Activated CD8-positive, alpha-beta T cell treated with anti-CD3 and anti-CD28 coated beads for 36 hours (primary cell): ENCODE measurements at regions not wholly inside any gene's neighbourhood (a gene's known extent, or its start where the extent isn't known, plus 50 kb on each side); places are given as distances from the start of the nearest gene placed in this dataset.

Source experiments
- ATAC-seq: fragments of 200-7000 bp; cut with Tn5 transposase; one replicate; pipeline ENCODE4 v1.10.0; 2021; ENCODE audit warnings: mild to moderate bottlenecking, moderate library complexity
- CTCF ChIA-PET: fragments of 350-600 bp; sonication (Branson Sonifier 250); formaldehyde crosslinking; loops from one replicate; lab custom pipeline; 2021; ENCODE audit warnings: antibody characterized with exemption; lab: Charles Lee
- POLR2A ChIA-PET: fragments of 350-600 bp; sonication (Branson Sonifier 250); formaldehyde crosslinking; loops from one replicate; lab custom pipeline; 2021; ENCODE audit warnings: antibody characterized with exemption; lab: Charles Lee
- DNase-seq: peaks from one replicate; pipeline ENCODE4 v3.0.0-alpha.2; 2020
- H3K27ac Mint-ChIP-seq: one replicate; pipeline ENCODE4 v1.8.0; 2021; ENCODE audit warnings: mild to moderate bottlenecking, mixed read lengths
- H3K27me3 Mint-ChIP-seq: one replicate; pipeline ENCODE4 v1.8.0; 2021; ENCODE audit warnings: mixed read lengths
- H3K36me3 Mint-ChIP-seq: one replicate; pipeline ENCODE4 v1.8.0; 2021; ENCODE audit warnings: low read depth, mixed read lengths
- H3K4me1 Mint-ChIP-seq: one replicate; pipeline ENCODE4 v1.8.0; 2021; ENCODE audit warnings: low read depth, mixed read lengths
- H3K4me3 Mint-ChIP-seq: one replicate; pipeline ENCODE4 v1.8.0; 2021; ENCODE audit warnings: mild to moderate bottlenecking, moderate library complexity, mixed read lengths
- H3K9me3 Mint-ChIP-seq: one replicate; pipeline ENCODE4 v1.8.0; 2021; ENCODE audit warnings: mixed read lengths
- intact Hi-C: fragments of 100-400 bp; cut with micrococcal nuclease; formaldehyde crosslinking; loops from one replicate; pipeline ENCODE4 v1.10.0; 2022
- TF ChIP-seq, protein P1 (sequence below): fragments of 200-600 bp; IDR thresholded peaks from one replicate; pipeline ENCODE4 v1.8.0; 2022; ENCODE audit warnings: antibody characterized with exemption, mild to moderate bottlenecking

DNA sequence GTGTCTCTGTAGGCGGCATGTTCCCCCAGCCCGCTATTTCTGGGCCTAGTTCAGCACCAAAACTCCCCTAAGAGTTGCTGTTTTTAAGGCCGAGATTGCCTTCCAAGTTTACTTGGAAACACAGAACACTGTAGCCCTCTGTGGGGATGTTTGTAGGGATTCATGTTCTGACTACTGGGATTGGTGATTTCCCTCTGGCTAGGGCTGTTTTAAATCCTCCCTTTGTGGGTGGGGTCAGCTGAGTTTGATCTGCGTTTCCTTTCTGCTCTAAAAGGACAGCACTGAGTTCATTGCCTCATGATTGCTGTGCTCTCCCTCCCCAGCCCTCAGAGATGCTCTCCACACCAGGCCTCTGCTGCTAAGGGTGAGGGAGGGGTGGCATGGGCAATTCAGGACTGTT, 640.6 kb upstream of the DPPA4 start:
- CTCF ChIA-PET, result no interaction called here
- DNase-seq (no peak), ATAC-seq (no peak)
- H3K9me3 Mint-ChIP-seq, result peaks cover 2% of the 10 kb centered on the region
- H3K4me1 Mint-ChIP-seq, result no peaks in the 10 kb centered on the region
- no peaks in the 10 kb centered on the region for H3K36me3 Mint-ChIP-seq
- TF ChIP-seq, protein P1, sequence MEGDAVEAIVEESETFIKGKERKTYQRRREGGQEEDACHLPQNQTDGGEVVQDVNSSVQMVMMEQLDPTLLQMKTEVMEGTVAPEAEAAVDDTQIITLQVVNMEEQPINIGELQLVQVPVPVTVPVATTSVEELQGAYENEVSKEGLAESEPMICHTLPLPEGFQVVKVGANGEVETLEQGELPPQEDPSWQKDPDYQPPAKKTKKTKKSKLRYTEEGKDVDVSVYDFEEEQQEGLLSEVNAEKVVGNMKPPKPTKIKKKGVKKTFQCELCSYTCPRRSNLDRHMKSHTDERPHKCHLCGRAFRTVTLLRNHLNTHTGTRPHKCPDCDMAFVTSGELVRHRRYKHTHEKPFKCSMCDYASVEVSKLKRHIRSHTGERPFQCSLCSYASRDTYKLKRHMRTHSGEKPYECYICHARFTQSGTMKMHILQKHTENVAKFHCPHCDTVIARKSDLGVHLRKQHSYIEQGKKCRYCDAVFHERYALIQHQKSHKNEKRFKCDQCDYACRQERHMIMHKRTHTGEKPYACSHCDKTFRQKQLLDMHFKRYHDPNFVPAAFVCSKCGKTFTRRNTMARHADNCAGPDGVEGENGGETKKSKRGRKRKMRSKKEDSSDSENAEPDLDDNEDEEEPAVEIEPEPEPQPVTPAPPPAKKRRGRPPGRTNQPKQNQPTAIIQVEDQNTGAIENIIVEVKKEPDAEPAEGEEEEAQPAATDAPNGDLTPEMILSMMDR, result no peak
- no peak overlapping the region for H3K4me3 Mint-ChIP-seq
- H3K27ac Mint-ChIP-seq, result no peak overlapping the region
- no peaks in the 10 kb centered on the region for H3K27me3 Mint-ChIP-seq
- POLR2A ChIA-PET, result no interaction called here
- intact Hi-C loops, result no loop called here

DNA sequence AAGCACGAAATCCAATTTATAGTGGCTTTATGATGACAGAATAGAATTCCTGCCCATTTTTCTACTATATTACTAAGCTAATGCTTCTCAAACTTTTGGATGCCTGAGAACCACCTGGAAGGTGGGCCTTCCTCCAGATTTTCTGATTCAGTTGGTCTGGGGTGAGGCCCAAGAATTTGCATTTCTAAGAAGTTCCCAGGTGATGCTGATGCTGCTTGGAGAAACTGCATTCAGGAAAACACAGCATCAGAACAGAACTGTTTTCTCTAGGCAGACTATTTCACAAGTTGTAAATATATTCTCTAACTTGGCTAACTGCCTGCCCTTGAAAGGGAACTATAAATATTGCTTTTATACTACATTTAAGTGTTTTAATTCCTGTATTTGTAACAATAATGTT, 644.9 kb upstream of the DPPA4 start:
- Mint-ChIP-seq H3K4me1 (no peaks in the 10 kb centered on the region), H3K27me3 (no peaks in the 10 kb centered on the region), H3K36me3 (no peaks in the 10 kb centered on the region), H3K9me3 (no peaks in the 10 kb centered on the region), H3K4me3 (no peak overlapping the region), H3K27ac (no peak overlapping the region)
- TF ChIP-seq, protein P1, result no peak
- ChIA-PET POLR2A (no interaction called here), CTCF (no interaction called here)
- DNase-seq (no peak), ATAC-seq (no peak)
- intact Hi-C loops, result no loop called here

- intact Hi-C loops, result no loop called here
- no peak for ATAC-seq
- DNase-seq, result no peak
- no peaks in the 10 kb centered on the region for H3K36me3 Mint-ChIP-seq
- no peaks in the 10 kb centered on the region for H3K27me3 Mint-ChIP-seq
- H3K9me3 Mint-ChIP-seq, result no peaks in the 10 kb centered on the region
- ChIA-PET POLR2A (no interaction called here), CTCF (no interaction called here)
- no peak overlapping the region for H3K4me3 Mint-ChIP-seq
- H3K4me1 Mint-ChIP-seq, result no peaks in the 10 kb centered on the region
- no peak overlapping the region for H3K27ac Mint-ChIP-seq
- TF ChIP-seq, protein P1, result no peak
These were observed 647.6 kb upstream of the DPPA4 start for GRCh38 chr3:109984976-109985375.

- Mint-ChIP-seq H3K27ac (no peak overlapping the region), H3K4me1 (no peaks in the 10 kb centered on the region), H3K4me3 (no peak overlapping the region), H3K9me3 (no peaks in the 10 kb centered on the region), H3K27me3 (no peaks in the 10 kb centered on the region), H3K36me3 (no peaks in the 10 kb centered on the region)
- ATAC-seq (no peak), DNase-seq (peak; percentile 4)
- ChIA-PET CTCF (no interaction called here), POLR2A (no interaction called here)
- TF ChIP-seq, protein P1, result no peak
- intact Hi-C loops, result no loop called here
These were observed 648.7 kb upstream of the DPPA4 start for GRCh38 chr3:109985943-109986555.

DNA sequence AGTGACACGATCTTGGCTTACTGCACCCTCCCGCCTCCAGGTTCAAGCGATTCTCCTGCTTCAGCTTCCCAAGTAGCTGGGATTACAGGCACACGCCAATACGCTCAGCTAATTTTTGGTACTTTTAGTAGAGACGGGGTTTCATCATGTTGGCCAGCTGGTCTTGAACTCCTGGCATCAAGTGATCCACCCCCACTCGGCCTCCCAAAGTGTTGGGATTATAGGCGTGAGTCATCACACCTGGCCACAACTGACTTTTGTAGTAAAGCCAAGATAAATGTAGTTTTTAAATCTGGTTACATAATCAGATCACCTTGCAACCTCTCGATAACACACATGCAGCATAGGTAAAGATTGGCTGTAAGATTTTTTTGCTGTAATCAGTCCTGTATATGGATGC, 657.5 kb upstream of the DPPA4 start:
- ATAC-seq, result no peak
- CTCF ChIA-PET, result no interaction called here
- intact Hi-C loops, result no loop called here

More for the DNA sequence above, 657.5 kb upstream of the DPPA4 start:
- POLR2A ChIA-PET, result no interaction called here
- TF ChIP-seq, protein P1, result no peak
- DNase-seq, result no peak
- H3K36me3 Mint-ChIP-seq, result no peaks in the 10 kb centered on the region
- H3K27ac Mint-ChIP-seq, result no peak overlapping the region
- no peak overlapping the region for H3K4me3 Mint-ChIP-seq
- H3K27me3 Mint-ChIP-seq, result no peaks in the 10 kb centered on the region
- H3K9me3 Mint-ChIP-seq, result peaks cover 2% of the 10 kb centered on the region
- H3K4me1 Mint-ChIP-seq, result no peaks in the 10 kb centered on the region
